HG03108 (cell line): ENCODE measurements at regions not wholly inside any gene's neighbourhood (a gene's known extent, or its start where the extent isn't known, plus 50 kb on each side); places are given as distances from the start of the nearest gene placed in this dataset.
A peak's percentile ranks its signal among the peaks of the same experiment; 100 is the strongest.
"Not testable (repeated sequence)": the region's sequence is repeated elsewhere in the genome, so short reads cannot be mapped to it uniquely, and the experiment has no call there.

Experiments
- ATAC-seq: cut with Tn5 transposase; IDR thresholded peaks from one replicate; pipeline ENCODE4 v1.9.1; 2021; ENCODE audit warnings: moderate library complexity; ENCODE audit not compliant: unreplicated experiment

DNA sequence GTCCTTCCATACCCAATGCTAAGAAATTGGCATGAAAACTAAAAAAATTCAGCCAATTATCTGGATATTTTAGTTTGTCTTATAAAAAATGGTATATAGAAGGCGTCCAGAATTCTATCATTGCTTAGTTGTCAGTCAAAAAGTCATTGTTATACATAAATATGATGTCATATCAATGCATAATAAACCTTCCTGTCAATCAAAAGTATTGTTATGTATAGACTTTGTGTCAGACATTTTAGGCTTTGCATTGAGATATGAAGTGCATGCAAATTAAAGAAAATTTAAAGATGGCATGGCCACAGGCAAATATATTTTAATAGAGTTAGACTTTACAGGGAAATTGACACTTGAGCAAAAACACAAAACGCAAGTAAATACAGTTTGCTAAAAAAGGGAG, 173.4 kb upstream of the FANCL start:
- no peak for ATAC-seq

- ATAC-seq = no peak
Measured at GRCh38 chr2:58410549-58410948, 169.4 kb upstream of the FANCL start.

DNA sequence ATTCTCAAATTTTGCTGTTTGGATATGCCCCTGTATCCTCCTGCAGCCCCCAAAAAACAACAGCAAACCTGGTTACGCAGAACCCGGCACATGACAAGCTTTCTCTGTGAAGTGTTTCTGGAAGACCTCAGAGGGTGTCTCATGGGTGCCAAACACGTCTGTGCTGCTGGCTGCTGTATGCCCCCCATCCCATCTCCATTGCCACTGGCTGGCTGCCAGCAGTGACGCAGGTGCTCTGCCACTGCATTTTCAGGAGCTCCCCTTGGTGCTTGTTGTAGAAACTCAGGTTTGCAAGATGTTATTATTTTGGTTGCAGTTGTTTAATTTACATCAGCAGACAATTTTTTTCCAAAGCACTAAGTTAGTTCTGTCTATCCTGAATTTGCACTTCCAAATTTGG, 166.4 kb upstream of the FANCL start:
- ATAC-seq = no peak

DNA sequence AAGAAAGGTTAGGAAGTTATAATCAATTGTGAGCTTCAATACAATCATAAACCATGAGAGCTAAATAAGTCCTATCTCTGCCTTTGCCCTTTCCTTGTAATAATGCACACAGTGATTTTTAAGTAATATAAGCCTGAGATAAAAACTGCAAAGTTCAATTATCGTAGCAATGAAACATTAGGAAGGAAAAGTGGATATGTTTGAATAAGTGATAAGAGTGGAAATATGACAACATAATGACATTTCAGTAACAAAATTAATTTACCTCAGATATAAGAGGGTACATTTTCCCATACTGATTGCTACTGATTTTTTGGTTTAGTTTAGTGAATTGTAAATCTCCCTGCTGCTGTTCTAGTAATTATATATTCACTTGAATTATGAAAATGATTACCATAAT, 164.2 kb upstream of the FANCL start:
- no peak for ATAC-seq

GRCh38 chr2:58401936-58402335, 160.8 kb upstream of the FANCL start:
- ATAC-seq = no peak

DNA sequence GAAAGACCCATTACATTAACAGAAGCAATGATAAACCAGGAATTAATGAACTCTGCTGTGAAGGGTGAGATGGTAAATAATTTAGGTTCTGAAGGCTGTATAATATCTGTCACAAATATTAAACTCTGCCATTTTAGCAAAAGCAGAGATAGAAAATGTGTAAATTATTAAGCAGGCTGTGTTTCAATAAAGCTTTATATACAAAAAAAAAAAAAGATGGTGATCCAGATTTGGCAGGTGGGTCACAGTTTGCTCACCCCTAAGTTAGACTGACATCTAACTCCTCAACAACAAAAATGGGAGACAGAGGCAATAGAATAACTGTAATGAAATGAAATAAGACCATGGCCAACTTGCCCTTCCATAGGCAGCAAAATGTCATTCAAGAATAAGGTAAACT, 157.3 kb upstream of the FANCL start:
- ATAC-seq = no peak

DNA sequence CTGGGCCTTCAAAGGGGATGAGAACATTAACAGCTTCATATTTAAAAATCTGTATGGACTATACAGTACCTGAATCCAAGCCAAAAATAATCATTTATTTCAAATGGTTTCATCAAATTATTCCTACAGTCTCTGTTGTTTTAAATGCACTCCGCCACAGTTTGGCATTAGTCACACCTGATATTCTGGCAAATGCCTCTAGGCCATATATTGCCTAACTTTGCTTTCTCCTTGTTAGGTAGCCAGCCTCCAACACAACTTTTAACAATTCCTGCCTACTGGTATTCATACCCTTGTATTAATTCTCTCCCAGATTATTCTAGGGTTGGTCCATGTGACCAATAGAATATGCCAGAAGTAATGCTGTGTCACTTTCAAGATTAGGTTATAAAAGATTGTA, 146.6 kb upstream of the FANCL start:
- ATAC-seq = no peak

GRCh38 chr2:58386904-58387303, 145.8 kb upstream of the FANCL start:
- not testable (repeated sequence) for ATAC-seq

DNA sequence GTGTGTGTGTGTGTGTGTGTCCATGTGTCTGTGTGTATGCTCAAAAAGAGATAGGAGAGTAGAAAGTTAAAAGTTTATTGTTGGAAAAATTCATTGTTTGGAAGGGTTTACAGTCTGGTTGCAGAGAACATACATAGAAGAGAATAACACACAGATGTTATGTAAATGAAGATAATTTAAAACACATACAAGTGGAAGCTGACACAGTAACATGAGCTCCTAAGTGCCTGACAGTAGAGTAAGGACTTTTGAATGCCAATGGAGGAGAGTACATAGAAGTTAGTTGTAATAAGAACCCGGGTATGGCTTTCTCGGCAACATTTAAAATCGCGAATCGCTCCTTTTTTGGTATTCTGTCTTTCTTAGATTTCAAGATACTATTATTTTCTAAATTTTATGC, 137.0 kb upstream of the FANCL start:
- no peak for ATAC-seq

DNA sequence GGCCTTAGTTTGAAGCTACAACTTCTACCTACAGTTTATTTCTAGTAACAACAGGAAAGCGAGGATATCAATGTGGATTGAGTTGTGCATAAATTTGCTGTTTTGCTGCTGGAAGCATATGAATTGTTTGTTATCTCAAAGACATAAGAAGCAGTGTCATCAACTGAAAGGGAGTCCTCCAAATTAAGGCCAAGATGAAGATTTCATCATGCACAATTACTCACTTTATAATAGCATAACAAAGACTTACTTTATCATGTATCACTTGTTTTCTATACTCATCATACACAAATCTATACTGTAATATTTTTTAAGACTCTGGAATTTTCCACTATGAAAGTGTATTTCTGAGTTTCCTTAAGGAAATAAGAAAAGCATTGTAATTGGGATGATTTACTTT, 136.1 kb upstream of the FANCL start:
- no peak for ATAC-seq

GRCh38 chr2:58376592-58376991, 135.5 kb upstream of the FANCL start:
- no peak for ATAC-seq

DNA sequence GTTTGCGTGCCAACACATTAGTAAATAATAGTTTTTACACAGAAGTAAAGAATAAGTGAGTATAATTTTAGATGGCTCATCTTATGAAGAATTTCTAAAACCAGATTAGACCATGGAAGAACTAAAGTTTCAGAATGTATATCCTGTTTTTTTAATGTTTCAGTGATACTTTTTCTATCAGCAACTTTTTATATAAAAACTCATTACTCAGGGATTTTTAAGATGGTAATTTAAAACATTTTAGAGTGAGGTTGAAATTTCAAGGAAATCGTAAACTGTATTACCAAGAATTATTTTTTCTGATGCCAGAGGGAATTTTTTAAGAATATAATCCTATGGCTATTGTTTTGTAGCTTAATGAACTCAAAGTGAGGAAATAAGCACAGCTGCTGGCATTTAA, 128.5 kb upstream of the FANCL start:
- no peak for ATAC-seq

DNA sequence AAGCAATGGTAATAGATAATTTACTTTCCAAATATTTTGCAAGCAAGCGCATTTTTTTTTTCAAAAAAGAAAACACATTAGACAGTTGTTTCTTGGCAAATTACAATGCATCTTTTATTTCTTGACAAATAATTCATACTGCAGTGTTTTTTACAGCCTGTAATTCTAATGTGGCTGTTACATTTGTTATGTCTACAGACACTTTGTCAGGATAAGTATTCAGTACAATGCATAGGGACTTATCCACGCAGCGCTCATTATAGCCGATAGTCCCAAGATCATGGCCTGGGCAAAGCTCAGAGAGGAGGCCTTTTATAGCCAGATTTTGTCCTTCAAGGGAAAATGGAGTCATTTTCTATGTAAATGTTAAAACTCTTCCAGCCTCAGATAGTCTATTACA, 123.0 kb upstream of the FANCL start:
- no peak for ATAC-seq

GRCh38 chr2:58358026-58358425, 116.9 kb upstream of the FANCL start:
- ATAC-seq = no peak

DNA sequence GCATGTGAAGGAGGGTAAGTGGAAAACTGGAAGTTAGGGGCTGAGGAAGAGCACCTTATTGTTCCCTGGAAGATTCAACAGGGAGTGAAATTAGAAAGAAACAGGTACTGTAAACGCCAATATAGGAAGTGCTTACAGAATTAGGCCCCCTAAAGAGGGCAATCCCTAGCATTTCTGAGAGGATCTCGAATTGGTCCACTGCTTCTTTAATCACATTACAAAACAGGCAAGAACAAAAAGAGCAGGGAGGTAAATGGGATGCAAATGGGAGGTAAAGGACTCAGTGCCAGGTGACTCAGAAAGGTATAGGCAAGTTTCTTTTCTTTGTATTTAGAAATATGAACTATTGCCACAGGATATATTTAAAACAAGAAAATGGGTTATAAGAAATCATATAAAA, 116.4 kb upstream of the FANCL start:
- no peak for ATAC-seq

- no peak for ATAC-seq
Measured at GRCh38 chr2:58354230-58354629, 113.1 kb upstream of the FANCL start.

DNA sequence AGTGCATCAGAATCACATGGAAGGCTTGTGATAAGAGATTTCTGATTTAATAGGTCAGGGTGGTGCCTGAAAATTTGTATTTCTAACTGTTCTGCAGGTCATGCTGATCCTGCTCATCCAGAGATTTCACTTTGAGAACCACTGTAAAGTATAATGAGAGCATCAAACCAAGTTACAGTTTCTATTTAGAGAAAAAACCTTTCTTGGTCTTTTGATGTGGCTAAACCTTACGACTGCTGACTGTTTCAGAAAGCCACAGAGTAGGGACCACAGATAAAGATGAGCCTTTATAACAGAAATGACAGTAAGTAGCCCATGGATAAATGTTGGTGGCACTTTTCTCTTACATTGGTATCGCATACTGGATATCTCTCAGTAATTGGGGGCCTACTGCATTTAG, 109.4 kb upstream of the FANCL start:
- peak; percentile 86 for ATAC-seq

GRCh38 chr2:58347810-58348209, 106.7 kb upstream of the FANCL start:
- no peak for ATAC-seq

- ATAC-seq = no peak
Measured at GRCh38 chr2:58341047-58341446, 99.9 kb upstream of the FANCL start.

DNA sequence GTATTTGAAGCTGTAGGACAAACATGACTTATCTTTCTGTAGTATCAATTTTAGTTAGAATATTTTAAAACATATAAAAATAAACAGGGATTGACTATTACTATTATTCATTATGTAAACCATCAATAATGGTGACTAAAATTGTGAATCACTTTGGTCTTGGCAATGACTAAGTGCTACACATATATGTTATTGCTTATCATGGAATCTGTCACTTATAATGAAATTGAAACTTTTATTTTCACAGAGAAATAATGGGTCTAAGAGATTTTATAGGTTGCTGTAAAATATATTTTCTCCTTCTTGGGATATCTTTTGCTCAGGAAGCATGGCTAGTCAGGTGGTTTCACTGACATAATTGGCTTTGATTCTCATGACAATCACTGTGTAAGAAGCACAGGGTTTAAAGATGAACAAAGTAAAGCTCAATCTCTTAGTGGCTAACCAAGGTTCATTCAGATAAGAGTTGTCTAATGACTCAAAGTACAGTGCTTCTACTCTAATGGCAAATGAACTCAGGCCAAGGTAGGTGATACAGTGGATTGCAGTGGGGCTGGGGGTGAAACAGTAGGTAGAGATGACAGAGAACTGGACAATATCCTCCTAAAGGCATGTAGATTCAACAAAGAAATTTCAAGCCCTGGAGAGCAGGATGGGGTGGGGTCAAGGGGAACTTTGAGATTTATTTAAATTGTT, 98.6 kb upstream of the FANCL start:
- no peak for ATAC-seq

- no peak for ATAC-seq
Measured at GRCh38 chr2:58336416-58336815, 95.3 kb upstream of the FANCL start.

GRCh38 chr2:58334414-58334813, 93.3 kb upstream of the FANCL start:
- no peak for ATAC-seq

DNA sequence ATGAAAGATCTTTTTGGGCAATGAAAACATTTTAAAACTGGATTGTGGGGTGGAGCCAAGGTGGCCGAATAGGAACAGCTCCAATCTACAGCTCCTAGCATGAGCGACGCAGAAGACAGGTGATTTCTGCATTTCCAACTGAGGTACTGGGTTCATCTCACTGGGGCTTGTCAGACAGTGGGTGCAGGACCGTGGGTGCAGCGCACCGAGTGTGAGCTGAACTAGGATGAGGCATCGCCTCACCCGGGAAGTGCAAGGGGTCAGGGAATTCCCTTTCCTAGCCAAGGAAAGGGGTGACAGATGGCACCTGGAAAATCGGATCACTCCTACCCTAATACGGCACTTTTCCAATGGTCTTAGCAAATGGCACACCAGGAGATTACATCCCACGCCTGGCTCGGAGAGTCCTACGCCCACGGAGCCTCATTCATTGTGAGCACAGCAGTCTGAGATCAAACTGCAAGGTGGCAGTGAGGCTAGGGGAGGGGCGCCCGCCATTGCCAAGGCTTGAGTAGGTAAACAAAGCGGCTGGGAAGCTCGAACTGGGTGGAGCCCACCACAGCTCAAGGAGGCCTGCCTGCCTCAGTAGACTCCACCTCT, 84.3 kb upstream of the FANCL start:
- ATAC-seq = not testable (repeated sequence)
